NCI-H82 treated with DMSO at 0.1 percent for 48 hours (cell line): ENCODE measurements at regions not wholly inside any gene's neighbourhood (a gene's known extent, or its start where the extent isn't known, plus 50 kb on each side); places are given as distances from the start of the nearest gene placed in this dataset.

ENCODE experiments used
- DNase-seq: peaks from one replicate; lab custom pipeline; 2025; ENCODE audit not compliant: unreplicated experiment; lab: John Stamatoyannopoulos, UW

DNA sequence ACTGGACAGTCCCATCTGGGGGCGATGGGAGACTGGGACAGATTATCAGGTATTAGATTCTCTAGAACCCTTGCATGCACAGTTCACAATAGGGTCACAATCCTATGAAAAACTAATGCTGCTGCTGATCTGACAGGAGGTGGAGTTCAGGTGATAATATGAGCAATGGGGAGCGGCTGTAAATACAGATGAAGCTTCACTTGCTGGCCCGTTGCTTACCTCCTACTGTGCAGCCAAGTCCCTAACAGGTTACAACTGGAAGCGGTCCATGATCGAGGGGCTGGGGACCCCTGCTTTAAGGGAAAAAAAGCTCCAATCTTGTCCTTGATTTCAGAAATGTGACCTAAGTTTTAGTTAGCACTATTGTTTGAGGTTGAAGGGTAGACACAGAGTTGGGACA is 175.2 kb downstream of the ZNF330 start:
- no peak for DNase-seq

DNA sequence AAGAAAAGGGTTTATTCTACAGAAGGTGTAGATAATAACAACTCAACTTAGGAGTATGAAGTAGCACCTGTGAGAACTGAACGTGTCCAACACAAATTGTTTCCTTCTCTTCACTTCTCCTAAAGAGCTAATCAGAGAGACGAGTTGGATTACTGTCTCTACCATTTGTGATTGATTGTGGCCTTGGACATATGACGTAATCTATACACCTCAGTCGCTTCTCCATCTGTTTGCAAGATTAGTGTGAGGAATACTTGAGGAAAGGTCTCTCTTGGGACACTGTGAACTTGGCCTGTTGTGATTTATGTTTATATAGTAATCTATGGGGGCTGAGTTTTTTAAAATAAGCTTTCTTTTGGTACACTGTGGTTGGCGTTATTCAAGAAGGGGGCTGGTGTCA is 182.0 kb downstream of the ZNF330 start:
- peak; percentile 58 for DNase-seq

GRCh38 chr4:141403782-141404181 is 183.1 kb downstream of the ZNF330 start:
- DNase-seq = no peak

- no peak for DNase-seq
These were observed 185.5 kb downstream of the ZNF330 start for GRCh38 chr4:141406237-141406636.

DNA sequence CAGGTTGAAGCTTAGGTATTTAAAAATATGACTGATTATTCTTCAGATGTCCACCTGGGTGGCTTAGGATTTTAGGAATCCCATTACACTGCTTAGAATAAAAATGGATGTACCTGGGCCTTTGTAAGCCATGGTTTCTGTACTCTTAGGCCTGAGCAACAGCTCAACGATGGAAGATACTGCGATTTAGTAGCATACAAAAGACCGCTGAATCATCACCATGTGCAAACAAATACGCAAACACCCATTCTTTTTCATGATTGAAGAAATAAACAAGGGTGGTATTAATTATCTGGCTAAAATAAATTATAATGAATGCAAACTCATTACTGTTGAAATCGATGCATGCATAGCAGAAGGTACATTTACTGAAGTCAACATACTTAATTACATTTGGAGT is 188.9 kb downstream of the ZNF330 start:
- DNase-seq = no peak

GRCh38 chr4:141410839-141411238 is 190.1 kb downstream of the ZNF330 start:
- DNase-seq = no peak

GRCh38 chr4:141411936-141412335 is 191.2 kb downstream of the ZNF330 start:
- no peak for DNase-seq

DNA sequence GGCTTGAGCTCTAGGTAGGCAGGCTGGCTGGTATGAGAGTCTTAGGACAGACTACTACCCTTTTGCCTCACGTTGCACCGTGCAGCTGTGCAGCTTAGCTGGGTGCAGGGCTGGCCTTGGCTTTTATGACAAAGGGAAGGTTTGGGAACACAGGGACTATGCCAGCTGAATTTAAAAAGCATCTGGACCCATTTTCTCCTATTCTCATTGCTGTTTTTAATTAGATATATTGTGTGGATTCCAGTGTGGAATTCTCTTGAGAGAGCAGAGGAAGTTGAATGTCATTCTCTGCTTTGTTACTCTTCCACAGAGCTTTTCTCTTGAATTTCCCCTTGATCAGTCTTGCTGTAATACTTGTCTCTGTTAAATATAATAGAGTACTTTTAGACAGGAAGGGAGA is 192.7 kb downstream of the ZNF330 start:
- DNase-seq = no peak

DNA sequence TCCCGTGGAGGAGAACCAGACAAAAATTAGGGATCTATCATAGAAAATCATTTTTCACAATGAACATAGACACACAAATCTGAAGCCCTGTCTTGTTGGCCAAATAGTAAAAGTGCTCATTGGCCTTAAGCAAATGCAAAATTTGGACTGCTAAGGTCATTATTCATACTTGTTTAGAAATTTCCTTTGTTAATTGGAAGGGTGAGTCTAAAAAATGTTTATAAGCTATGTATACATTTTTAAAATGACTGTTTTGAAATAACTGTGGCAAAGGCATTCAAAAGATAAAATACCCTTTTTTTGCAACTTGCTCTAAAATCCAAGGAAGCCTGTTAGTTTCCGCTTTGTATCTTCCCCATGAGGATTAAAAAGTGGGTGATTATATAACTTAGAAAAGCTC is 195.0 kb downstream of the ZNF330 start:
- DNase-seq = no peak

DNA sequence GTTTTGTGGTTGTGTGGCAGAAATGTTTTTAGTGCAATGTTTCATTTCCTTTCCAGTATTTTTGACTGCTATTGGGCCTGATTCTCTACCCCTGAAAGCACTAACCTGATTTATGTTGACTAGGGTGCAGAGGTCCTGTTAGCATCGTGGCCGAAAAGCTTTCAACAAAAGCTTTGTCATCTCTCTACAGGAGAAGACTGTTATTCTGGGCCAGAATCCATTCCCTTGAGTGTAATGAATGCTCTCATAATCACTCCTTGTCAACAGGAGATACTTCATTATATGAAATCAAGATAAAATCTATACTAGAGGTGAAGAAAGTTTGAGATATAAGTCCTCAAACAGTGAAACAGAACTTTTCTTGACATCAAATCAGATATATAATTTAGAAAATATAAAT is 195.5 kb downstream of the ZNF330 start:
- DNase-seq = no peak

DNA sequence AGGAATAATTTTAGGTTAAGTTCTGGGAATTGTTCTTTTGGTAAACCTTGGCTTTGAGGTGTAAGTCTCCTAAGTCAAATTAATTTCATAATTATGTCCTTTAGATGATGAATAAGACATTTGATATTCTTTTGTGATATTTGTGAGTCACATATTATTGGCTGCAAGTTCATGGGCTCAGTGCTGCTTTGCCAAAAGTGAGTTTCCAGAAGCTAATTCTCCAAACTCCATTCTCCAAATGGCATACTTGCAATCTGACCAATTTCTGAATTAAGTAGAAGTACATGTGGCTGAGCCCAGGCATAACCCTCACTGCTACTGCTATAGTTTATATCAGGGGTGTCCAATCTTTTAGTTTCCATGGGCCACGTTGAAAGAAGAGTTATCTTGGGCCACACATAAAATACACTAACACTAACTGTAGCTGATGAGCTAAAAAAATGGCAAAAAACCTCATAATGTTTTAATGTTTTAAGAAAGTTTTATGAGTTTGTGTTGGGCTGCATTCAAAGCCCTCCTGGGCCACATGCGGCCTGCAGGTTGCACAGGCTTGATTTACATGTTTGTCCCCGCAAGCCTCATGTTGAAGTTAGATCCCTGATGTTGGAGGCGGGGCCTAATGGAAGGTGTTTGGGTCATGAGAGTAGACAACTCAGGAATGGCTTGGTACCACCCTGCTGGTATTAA is 196.1 kb downstream of the ZNF330 start:
- no peak for DNase-seq

- DNase-seq = no peak
These were observed 196.7 kb downstream of the ZNF330 start for GRCh38 chr4:141417387-141417786.

- no peak for DNase-seq
These were observed 204.4 kb downstream of the ZNF330 start for GRCh38 chr4:141425124-141425523.

DNA sequence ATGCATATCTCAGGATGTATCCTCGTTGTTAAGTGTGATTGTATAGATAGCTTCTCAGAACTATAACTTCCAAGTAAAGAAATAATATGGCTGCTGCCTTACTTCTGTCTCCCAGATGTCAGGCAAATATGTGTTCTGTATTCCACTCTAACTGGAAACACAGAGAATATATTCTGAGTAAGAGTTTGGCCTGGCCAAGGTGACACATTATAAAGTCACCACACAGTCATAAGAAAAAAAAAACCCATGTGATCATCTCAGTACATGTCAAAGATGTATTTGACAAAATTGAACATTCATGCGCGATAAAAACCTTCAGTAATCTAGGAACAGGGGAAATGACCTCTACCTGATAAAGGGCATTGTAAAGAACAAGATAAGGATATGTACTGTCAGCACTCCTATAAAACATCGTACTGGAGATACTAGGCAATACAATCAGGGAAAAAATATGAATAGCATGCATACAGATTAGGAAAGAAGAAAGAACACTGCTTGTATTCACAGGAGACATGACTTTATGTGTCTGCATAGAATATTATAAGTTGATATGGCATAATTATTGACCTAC is 207.1 kb downstream of the ZNF330 start:
- DNase-seq = no peak

GRCh38 chr4:141429933-141430332 is 206.4 kb upstream of the IL15 start:
- no peak for DNase-seq

- no peak for DNase-seq
These were observed 205.7 kb upstream of the IL15 start for GRCh38 chr4:141430686-141431085.

- peak; percentile 27 for DNase-seq
These were observed 204.2 kb upstream of the IL15 start for GRCh38 chr4:141432000-141432712.

GRCh38 chr4:141435446-141436225 is 200.7 kb upstream of the IL15 start:
- DNase-seq = no peak

- no peak for DNase-seq
These were observed 197.2 kb upstream of the IL15 start for GRCh38 chr4:141439223-141439622.

DNA sequence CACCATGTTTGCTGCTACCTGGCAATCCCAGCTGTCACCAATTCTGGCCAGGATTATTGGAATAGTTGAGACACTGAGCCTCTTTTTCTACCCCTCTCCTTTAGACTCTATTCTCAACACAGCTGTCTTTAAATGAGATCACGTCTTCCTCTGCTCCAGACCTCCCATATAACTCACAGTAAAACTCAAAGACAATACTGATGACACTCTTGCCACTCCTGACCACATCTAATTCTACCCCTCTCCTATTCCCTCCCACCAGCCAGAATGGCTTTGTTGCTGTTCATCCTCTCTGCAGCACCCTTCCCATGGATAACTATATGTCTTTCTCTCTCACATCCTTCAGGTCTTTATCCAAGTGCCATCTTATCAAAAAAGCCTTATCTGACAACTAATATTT is 188.6 kb upstream of the IL15 start:
- no peak for DNase-seq

- DNase-seq = no peak
These were observed 187.9 kb upstream of the IL15 start for GRCh38 chr4:141448490-141448889.

GRCh38 chr4:141449927-141450326 is 186.5 kb upstream of the IL15 start:
- no peak for DNase-seq
